HG03060 (cell line): ENCODE measurements at regions not wholly inside any gene's neighbourhood (a gene's known extent, or its start where the extent isn't known, plus 50 kb on each side); places are given as distances from the start of the nearest gene placed in this dataset.

Experiments
- ATAC-seq: cut with Tn5 transposase; IDR thresholded peaks from one replicate; pipeline ENCODE4 v1.9.1; 2021; ENCODE audit warnings: low read depth, moderate number of reproducible peaks; ENCODE audit not compliant: unreplicated experiment

GRCh38 chr11:104661901-104662300 lies 236.4 kb downstream of the CASP12 start:
- ATAC-seq: no peak

- no peak for ATAC-seq
These were observed 236.8 kb downstream of the CASP12 start for GRCh38 chr11:104661471-104661870.

DNA sequence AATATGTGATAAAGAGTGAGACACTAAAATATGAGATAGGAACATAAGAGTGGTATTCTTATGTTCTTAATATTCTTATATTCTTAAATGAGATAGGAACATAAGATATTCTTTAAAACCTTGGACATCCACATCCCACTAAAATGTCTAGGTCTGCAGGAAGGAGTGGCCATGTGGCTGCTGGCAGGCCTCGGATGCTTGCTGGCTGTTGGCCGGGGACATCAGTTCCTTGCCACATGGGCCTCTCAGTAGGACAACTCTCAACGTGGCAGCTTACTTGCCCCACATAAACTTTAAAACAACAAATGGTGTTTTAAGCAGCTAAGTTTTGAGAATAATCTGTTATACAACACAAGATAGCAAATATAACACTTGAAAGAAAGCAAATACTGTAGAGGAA lies 240.1 kb downstream of the CASP12 start:
- ATAC-seq: no peak

DNA sequence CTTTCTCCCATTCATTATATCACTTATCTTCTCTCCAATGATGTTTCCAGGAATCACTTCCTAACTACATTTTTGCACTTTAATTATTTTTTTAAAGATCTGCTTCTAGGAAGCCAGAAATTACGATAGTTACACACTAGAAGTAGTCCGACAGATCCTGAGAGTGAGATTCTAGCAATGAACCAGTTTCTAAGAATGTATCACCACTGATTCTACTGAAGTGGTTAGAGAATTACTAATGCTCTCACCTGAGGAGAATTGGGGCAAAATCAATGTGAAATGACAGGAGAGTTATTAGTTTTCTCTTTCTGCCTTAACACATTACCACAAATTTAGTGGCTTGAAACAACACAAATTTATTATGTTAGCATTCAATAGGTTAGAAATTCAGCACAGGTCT lies 241.2 kb downstream of the CASP12 start:
- no peak for ATAC-seq

DNA sequence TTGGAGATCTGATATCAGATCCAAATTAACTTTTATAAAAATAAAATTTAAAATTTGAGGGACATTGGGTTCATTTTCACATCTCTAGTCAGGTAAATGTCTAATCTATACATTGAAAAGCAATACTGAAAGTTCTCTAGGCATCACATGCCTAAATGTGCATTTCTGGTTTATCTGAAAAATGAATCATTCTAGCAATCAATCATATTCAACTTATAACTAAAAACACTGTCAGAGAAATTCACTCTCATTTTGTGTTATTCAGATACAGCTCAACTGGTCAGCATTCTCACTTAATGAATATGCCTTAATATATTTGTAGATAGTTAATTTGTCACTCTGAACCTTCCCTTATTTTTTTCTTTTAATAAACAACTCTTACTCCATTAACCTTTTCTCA lies 243.2 kb downstream of the CASP12 start:
- no peak for ATAC-seq

- ATAC-seq: no peak
These were observed 244.0 kb downstream of the CASP12 start for GRCh38 chr11:104654181-104654813.

DNA sequence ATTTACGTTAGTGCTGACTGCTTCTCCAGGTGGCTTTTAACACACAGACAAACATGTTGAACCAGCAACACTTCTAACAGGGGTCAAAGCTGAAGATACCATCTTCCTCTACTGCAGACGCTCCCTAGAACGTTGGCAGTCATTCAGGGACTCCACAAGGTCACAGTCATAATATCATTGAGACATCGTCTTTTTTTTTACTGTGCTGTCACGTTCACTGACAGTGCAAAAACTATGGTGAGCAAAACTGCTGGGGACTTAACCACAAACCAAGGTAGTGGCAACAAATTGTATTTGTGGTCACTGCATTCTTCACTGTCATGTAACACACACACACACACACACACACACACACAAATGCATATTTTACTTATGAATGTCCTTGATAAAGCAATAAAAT lies 244.9 kb downstream of the CASP12 start:
- no peak for ATAC-seq

DNA sequence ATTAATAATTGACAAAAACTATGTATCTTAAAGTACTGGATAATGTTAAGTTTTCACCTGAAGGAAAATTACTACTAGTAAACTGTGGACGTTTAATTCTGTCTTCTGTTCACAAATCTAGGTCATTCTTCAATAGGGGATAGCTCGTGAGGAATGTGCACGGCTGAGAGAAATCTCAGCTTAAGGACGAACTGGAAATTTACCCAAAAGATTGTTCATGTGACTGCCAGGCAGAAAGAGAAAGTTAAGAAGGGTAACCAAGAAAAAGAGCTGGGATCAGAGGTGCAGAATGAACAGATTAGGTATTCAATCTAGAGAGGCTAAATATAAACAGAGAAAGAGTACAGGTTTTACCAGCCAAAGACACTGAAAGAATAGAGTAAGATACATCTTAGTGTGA lies 245.3 kb downstream of the CASP12 start:
- no peak for ATAC-seq

DNA sequence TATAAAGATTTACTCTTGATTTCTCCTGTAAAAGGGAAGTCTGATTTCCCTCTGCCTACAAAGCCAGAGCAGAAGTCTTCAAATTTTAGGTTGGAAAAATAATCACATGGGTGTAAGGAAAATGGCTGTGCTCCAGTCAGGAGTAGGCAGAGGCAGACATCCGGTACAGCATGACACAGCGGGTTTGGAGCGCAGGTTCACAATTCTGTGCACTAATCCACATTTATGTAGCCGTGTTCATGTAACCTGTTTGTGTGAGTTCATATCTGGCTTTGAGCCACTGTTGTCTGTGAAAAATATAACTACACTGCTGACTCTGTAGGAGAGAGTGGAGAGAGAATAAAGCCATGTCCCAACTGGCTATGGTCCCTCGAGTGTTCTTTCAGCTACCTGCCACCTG lies 248.0 kb downstream of the CASP12 start:
- no peak for ATAC-seq

GRCh38 chr11:104649002-104649401 lies 249.3 kb downstream of the CASP12 start:
- ATAC-seq: no peak

DNA sequence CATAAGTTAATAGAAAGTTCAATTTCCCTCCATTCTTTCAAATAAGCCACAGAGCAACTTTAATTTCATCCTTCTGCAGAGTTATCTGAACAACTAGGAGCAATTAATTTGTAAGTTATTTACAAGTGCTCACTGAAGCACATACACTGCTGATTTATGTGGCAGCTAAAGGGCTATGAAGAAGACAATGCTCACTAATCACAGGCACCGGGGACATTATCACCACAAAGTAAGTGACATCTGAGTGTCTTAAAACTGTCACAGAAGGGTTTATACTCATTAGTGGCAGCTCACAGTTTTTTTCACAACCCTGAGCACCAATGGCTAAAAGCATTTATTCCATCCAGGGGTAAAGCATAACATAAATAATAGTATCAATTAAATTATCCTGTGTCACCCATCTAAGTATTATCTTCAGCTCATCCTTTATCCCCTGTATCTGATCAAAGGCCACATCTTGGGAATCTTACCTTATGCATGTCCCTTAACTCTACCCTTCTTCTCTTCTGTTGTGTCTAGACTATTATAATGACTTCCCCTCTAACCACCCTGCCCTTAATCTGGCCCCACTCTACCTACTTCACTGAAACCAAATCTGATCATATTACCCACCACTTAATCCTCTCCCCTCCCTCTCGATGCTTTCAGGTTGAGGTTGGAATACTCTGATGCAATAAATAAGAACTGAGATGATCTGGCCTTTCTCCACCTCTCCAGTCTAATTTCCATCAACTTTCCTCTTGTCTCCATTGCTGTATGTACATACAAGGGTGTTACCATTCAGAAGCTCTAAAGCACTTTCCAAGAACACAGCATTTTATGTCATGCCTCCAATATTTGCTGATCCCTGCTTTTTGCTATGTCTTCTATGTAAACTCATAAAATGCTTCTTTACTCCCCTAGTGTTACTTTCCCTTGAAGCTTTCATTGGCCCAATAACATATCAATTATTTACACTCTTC lies 252.7 kb downstream of the CASP12 start:
- ATAC-seq: no peak

DNA sequence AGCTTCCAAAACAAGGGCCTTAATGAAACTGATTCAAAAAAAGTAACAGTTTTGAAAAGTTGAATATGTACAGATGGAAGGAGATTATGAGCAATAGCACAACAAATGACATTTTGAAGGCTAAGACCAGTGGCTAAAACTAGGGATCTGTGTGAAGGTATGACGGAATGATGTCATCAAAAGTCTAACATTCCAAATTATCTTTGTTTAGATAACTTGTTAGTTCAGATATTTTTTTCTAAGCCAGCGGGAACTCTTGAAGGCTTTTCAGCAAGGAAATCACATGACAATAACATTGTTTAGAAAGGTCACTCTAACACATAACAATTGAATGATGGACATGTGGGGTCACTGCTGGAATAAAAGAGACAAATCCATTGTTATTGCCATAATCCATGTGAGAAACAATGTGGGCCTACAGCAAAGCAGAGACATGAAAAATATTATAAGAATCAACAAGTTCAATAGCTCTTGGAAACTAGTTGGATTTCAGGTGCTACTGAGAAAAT lies 260.5 kb downstream of the CASP12 start:
- no peak for ATAC-seq

DNA sequence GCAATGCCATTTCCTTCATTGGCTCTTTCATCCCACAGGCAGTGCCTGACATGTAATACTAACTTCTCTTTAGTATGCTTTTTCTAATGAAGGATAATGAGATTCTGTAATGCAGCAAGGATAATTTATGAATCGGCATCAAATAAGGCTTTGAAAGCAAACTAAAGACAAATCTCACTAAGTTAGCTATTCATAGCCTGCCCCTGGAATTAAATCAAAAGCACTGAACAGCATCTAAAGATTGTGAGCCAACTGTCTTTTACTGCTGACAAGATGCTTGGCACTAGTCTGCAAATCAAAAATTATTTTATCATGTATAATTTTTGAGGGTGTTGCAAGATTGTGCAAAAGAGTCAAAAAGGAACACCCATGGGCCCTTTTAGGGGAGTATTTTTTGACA lies 265.0 kb downstream of the CASP12 start:
- ATAC-seq: no peak

DNA sequence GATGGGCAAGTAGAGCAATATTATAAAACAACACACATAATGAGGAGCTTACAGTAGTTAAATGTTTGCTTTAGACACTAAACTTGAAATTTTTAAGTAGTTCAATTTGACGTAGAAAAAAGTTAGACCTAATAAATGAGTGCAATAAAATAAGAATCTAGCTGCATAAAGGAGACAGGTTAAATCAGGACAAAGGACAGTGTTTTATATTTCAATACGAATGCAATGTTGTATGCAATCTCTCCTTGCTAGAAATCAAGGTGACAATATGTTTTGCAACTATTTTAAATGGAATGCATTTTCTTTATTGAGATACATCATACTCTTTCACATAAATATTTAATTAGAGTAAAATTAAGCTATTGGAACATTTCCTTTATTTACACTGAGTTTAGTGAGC lies 267.9 kb downstream of the CASP12 start:
- no peak for ATAC-seq

- ATAC-seq: no peak
These were observed 273.0 kb downstream of the CASP12 start for GRCh38 chr11:104625246-104625645.

GRCh38 chr11:104624021-104624420 lies 274.2 kb downstream of the CASP12 start:
- no peak for ATAC-seq

GRCh38 chr11:104623518-104623917 lies 274.7 kb downstream of the CASP12 start:
- no peak for ATAC-seq

DNA sequence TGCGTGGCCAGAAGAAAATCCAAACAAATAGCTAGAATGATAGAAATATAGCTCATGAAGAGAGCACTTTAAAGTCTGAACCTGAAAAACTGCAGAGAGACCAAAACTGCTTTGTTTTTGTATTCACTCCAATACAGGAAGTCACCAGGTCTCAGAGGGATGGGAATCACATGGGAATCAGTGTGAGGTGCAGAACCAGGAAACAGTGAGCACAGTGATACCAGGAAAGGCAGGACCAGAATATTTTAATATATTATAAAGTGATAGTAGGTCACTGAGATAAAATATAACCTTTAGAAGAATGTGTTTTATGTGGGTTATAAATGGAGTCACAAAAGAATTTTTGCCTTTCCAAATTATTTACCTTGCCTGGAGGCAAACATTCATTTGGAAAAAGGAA lies 277.3 kb downstream of the CASP12 start:
- no peak for ATAC-seq

DNA sequence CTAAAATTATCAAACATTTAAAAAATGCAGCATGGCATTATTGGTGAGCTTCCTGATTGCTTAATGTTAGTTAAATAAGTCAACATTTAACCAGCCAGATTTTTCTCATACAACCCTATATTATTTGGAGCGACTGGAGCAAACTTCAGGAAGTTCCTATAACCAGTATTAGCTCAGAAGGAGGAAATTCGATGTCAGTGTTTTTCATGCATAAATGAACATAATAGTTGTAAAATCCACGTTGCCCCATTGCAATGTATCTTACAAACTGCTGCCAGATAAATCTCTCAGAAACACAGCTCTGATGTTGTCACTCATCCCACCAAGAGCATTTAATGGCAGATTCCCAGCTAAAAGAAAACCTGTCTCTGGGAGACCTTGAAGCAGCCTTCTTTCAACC lies 278.5 kb downstream of the CASP12 start:
- no peak for ATAC-seq

- no peak for ATAC-seq
These were observed 279.3 kb downstream of the CASP12 start for GRCh38 chr11:104618954-104619353.

- no peak for ATAC-seq
These were observed 283.3 kb downstream of the CASP12 start for GRCh38 chr11:104614961-104615360.
